ENCODE measurements at regions not wholly inside any gene's neighbourhood (a gene's known extent, or its start where the extent isn't known, plus 50 kb on each side); places are given as distances from the start of the nearest gene placed in this dataset.

DNA sequence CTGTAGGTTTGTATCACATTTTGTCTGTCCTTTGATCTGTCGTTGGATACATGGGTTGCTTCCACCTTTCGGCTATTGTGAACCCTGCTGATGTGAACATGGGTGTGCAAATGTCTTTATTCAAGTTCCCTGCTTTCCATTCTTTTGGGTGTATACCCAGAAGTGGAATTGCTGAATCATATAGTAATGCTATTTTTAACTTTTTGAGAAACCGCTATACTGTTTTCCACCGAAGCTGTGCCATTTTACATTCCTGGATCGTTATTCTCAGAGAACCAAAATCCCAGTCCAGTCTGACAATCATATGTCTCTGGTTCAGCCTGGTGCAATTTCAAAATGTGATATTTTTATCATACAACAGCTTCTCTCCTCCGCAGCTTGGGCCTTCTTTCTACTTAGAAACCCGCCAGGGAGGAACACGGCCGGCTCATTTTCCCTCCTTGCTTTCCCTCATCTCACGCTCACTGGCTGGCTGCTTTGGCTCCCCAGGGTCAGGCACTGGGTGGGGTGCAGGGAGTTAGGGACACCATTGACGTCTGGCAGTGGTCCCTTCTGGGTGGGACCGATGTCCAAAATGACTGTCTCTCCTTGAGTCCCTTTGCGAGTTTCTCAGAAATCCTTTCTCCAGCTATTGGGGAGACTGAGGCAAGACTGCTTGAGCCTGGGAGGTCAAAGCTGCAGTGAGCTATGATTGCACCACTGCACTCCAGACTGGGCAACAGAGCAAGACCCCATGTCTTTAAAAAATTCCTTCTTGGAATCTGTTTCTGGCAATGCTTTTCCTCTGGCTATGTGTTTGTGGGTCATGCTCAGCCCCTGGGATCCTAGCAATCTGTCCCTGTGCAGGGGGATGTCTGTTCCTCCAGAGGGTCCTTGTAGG is 73.5 kb upstream of the AKT3 start:
- 71 to 99% (median 89%) methylated on average over 1 to 13 of the region's 13 CpGs for WGBS, 10 experiments
- Histone ChIP-seq H3K4me1 (replicated peaks in 1 of 2) (peaks cover 7 to 14% of the 10 kb centered on the region in 2 donors), H3K4me3 (no peak overlapping the region), H3K27ac (no peak overlapping the region)
- no peak for ATAC-seq (replicated peaks in 6 of 8)
- in situ Hi-C loops (cut with MboI; ENCODE audit: low pct_unique_long_range_greater_than_20kb in 2 of 9, low sequenced_read_pairs in 9 of 9, unreplicated experiment in 9 of 9): no loop called here

DNA sequence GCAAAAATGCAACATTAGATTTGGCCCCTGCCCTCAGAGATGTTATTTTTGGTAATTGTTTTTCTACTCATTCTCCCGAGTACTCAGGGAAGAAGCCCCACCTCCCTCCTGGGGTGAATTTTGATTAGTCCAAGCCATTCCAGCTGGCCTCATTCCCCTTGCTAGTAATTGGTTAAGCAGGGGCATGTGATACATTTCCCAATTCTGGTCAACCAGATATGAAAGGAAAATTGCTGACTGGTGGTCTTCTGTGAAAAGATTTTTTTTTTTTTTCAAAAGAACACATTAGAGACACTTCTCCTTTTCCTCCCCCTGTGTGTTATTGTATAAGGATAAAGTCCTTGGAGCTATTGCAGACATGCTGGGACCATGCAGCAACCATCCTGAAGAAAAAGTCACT is 71.1 kb upstream of the AKT3 start:
- 0 to 50% (median 20%) methylated on average over 1 of the region's 1 CpG; no CpG with 5 or more reads in 2 of the 10 experiments for WGBS, 10 experiments
- in situ Hi-C loops (cut with MboI; ENCODE audit: low pct_unique_long_range_greater_than_20kb in 2 of 9, low sequenced_read_pairs in 9 of 9, unreplicated experiment in 9 of 9): no loop called here
- no peak overlapping the region for H3K4me3 ChIP-seq
- ATAC-seq (replicated peaks in 6 of 8): no peak
- H3K4me1 ChIP-seq (replicated peaks in 1 of 2): peaks cover 0 to 6% of the 10 kb centered on the region in 2 donors
- no peak overlapping the region for H3K27ac ChIP-seq

DNA sequence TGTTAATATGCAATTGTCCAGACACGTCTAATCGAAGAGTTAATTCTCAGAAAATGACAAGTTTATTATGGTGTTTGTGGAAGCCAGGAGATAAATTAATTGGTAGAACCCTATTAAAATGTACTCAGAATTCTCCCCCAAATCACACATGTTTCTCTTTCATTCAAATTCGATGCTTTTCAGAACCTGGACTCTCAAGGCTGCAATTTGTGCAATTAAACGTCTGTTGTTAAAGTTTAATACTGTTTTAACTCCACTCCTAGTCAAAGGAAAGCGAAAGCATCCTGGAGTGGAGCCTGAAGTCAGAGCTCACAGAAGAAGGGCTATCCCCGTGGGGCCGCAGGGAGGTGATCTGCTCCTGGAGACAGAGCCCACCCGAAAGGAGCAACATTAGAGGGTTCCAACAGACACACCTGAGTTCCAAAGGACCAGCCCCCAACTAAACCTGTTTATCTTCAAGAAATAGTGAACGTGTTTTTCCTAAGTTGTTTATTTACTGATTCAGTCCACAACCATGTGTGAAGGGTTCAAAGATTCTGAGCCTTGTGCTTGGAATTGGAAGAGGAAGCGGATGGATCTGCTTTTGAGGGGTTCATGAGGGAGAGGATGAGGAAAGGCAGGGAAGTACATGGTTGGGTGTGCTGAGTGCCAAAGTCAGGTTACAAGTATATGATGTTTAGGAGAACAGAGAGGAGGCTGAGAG is 68.0 kb upstream of the AKT3 start:
- in situ Hi-C loops (cut with MboI; ENCODE audit: low pct_unique_long_range_greater_than_20kb in 2 of 9, low sequenced_read_pairs in 9 of 9, unreplicated experiment in 9 of 9): no loop called here
- peak overlapping the region; percentile 26 to 41 (median 33) for H3K4me3 ChIP-seq
- peak in 3 of 8 experiments; percentile 37 to 58 (median 54) for ATAC-seq (replicated peaks in 6 of 8)
- H3K4me1 ChIP-seq (replicated peaks in 1 of 2): peaks cover 0 to 6% of the 10 kb centered on the region in 2 donors
- 6 to 73% (median 50%) methylated on average over 2 to 10 of the region's 10 CpGs; no CpG with 5 or more reads in 1 of the 10 experiments for WGBS, 10 experiments
- no peak overlapping the region for H3K27ac ChIP-seq

DNA sequence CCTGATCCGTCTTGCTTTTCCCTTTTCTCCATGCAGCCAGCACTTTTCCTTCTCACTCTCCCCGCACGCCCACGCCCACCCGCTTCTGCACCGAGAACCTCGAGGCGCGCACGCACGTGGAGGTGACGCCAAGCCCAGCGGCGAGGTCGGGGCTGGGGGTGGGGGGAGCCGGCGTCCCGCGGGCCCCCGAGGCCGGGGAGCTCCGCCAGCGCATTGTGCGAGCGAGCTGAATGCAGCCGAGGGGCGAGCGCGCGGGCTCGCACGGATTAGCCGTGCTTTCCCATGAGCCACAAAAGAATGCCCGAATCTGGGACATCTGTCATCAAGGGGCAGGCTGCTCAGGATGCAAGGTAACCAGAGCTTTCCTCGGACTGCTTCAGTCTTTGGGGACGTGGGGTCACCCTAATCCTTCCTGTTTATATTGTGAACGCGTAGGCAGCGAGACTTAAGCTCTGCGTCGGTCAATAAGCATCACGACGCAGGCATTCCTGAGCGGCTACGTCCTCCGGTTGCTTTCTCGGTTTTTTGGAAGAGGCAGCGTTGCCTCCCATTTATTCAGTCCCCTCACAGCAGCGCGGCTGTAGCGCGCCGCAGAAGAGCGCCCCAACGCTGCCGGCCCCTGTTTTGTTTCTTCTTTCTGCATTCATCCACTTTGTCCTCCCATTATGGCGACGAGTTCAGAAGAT is 67.3 kb upstream of the AKT3 start:
- H3K4me1 ChIP-seq (replicated peaks in 1 of 2): peaks cover 0 to 6% of the 10 kb centered on the region in 2 donors
- H3K27ac ChIP-seq: no peak overlapping the region
- WGBS, 10 experiments: 2 to 17% (median 5%) methylated on average over 3 to 50 of the region's 58 CpGs; no CpG with 5 or more reads in 4 of the 10 experiments
- H3K4me3 ChIP-seq: peak overlapping the region; percentile 26 to 41 (median 33)
- ATAC-seq (replicated peaks in 6 of 8): peak; percentile 87 to 94 (median 90)
- in situ Hi-C loops (cut with MboI; ENCODE audit: low pct_unique_long_range_greater_than_20kb in 2 of 9, low sequenced_read_pairs in 9 of 9, unreplicated experiment in 9 of 9): no loop called here

DNA sequence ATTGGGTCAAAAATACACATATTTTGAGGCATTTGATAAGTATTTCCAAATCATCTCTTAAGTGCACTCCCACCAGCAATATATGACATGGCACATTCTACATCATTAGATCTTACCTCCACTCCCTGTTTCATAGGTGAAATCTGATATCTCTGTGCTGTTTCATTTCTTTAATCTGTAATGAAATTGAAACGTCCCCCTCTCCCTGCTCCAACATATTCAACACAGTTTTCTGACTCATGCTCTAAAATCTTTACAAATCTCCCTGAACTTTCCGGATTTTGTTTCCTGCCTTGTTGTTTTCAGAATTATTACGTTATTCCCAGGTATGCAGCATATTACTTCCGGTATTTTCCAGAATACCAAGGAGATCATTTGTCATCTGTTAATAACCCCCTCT is 66.1 kb upstream of the AKT3 start:
- H3K4me3 ChIP-seq: no peak overlapping the region
- no peak for ATAC-seq (replicated peaks in 6 of 8)
- H3K4me1 ChIP-seq (replicated peaks in 1 of 2): peaks cover 0 to 6% of the 10 kb centered on the region in 2 donors
- no peak overlapping the region for H3K27ac ChIP-seq
- WGBS, 10 experiments: 0 to 94% (median 83%) methylated on average over 2 to 4 of the region's 4 CpGs
- in situ Hi-C loops (cut with MboI; ENCODE audit: low pct_unique_long_range_greater_than_20kb in 2 of 9, low sequenced_read_pairs in 9 of 9, unreplicated experiment in 9 of 9): no loop called here

DNA sequence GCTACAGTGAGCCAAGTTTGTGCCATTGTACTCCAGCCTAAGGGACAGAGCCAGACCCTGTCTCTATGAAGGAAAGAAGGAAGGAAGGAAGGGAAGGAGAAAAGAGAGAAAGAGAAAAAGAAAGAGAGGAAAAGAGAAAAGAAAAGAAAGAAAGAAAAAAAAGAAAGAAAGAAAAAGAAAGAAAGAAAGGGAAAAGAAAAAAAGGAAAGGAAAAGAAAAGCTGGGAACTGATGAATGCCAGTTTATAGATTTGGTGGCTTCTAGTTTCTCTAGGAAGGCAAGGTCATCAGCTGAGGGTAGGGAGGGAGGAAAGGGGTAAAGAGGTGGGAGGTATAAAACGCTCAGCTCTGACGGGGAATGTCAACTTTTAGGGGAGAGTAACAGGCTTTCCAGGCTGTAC is 62.3 kb upstream of the AKT3 start:
- Histone ChIP-seq H3K4me3 (no peak overlapping the region), H3K4me1 (replicated peaks in 1 of 2) (peaks cover 0 to 4% of the 10 kb centered on the region in 2 donors), H3K27ac (no peak overlapping the region)
- 43 to 94% (median 72%) methylated on average over 2 of the region's 2 CpGs; no CpG with 5 or more reads in 3 of the 10 experiments for WGBS, 10 experiments
- in situ Hi-C loops (cut with MboI; ENCODE audit: low pct_unique_long_range_greater_than_20kb in 2 of 9, low sequenced_read_pairs in 9 of 9, unreplicated experiment in 9 of 9): no loop called here
- ATAC-seq (replicated peaks in 6 of 8): no peak

DNA sequence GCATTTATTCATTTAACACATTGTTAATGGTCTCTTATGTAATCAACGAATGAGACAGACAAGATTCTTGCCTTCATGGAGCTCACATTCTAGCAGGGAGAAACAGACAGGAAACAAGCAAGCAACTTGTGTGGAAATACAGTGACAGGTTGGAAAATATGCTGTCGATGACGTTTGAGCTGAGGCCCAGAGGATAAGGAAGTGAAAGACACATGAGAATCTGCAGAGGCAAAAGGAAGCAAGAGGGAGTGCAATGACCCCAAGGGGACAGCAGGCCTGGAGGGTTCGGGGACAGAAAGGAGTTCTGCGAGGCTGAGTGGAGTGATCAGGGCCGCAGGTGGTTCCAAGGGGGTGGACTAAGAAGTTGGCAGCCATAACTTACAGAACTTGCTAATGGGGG is 60.6 kb upstream of the AKT3 start:
- in situ Hi-C loops (cut with MboI; ENCODE audit: low pct_unique_long_range_greater_than_20kb in 2 of 9, low sequenced_read_pairs in 9 of 9, unreplicated experiment in 9 of 9): no loop called here
- no peaks in the 10 kb centered on the region for H3K4me1 ChIP-seq (replicated peaks in 1 of 2)
- H3K27ac ChIP-seq: no peak overlapping the region
- no peak overlapping the region for H3K4me3 ChIP-seq
- WGBS, 10 experiments: 0 to 100% (median 94%) methylated on average over 1 to 6 of the region's 6 CpGs
- ATAC-seq (replicated peaks in 6 of 8): no peak

DNA sequence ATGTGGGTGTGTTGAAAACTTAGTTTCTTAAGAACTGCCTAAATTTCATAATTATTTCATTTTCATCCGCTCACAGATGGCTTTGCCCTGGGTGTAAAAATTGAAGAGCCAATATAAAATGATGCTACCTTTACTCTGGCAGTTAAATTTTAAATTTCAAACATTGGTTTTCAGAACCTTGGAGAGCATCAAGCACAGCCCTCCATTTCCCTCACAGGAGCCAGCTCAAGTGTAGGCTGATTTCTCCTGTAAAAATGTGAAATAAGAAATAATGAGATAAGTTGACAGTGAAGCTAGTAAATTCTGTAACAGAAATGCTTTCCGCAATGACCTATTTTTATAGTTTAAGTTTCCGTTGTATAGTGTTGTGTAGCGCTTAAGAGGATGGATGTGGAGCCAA is 53.9 kb upstream of the AKT3 start:
- no peak for ATAC-seq (replicated peaks in 6 of 8)

DNA sequence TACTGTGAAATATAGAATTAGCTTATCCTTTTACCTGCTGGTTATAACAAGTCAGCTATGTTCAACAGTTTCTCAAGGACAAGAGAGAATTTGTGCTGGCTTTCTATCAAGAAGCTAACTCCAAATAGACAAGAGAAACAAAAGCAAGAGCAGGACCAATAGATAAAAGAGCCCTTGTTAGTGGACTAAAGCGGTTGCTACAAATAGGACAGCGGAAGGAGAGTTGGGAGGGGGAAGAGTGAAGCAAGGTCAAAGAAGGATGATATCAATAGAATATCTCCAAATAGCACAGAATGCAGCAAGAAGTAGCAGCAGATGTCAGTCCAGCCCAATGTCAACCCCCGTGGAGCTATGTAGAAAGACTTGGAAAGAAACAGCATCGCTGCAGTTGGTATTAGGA is 53.0 kb upstream of the AKT3 start:
- in situ Hi-C loops (cut with MboI; ENCODE audit: low pct_unique_long_range_greater_than_20kb in 2 of 9, low sequenced_read_pairs in 9 of 9, unreplicated experiment in 9 of 9): no loop called here
- no peak overlapping the region for H3K27ac ChIP-seq
- 20 to 100% (median 64%) methylated on average over 1 to 4 of the region's 4 CpGs; no CpG with 5 or more reads in 2 of the 10 experiments for WGBS, 10 experiments

More for the DNA sequence above, 53.9 kb upstream of the AKT3 start:
- Histone ChIP-seq H3K27ac (no peak overlapping the region), H3K4me3 (no peak overlapping the region), H3K4me1 (replicated peaks in 1 of 2) (peaks cover 0 to 10% of the 10 kb centered on the region in 2 donors)
- WGBS, 10 experiments: 67 to 96% (median 82%) methylated on average over 1 to 4 of the region's 4 CpGs; no CpG with 5 or more reads in 2 of the 10 experiments
- in situ Hi-C loops (cut with MboI; ENCODE audit: low pct_unique_long_range_greater_than_20kb in 2 of 9, low sequenced_read_pairs in 9 of 9, unreplicated experiment in 9 of 9): no loop called here

DNA sequence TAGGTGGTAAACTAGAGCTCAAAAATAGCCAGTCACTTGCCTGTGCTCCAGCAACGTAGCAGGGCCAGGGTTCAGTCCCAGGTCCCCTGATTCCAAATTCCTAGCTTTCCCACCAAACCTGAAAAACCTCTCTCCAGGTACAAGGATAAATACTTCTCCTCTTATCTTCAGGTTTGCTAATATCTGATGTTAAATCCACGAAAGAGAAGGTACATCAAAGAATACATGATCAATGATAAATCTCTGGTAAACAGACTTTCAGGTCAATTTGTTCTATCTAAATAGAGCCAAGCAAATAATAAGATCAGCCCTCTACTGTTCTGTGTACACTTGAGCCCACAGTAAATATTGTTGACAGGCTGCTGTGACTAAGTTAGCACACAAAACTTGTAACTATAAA is 52.1 kb upstream of the AKT3 start:
- peaks cover 0 to 10% of the 10 kb centered on the region in 2 donors for H3K4me1 ChIP-seq (replicated peaks in 1 of 2)
- in situ Hi-C loops (cut with MboI; ENCODE audit: low pct_unique_long_range_greater_than_20kb in 2 of 9, low sequenced_read_pairs in 9 of 9, unreplicated experiment in 9 of 9): no loop called here
- ATAC-seq (replicated peaks in 6 of 8): peak in 1 of 8 experiments; percentile 50
- no peak overlapping the region for H3K4me3 ChIP-seq
- WGBS, 10 experiments: 0 to 89% (median 63%) methylated on average over 1 to 2 of the region's 2 CpGs
- no peak overlapping the region for H3K27ac ChIP-seq

More for the DNA sequence above, 53.0 kb upstream of the AKT3 start:
- peak in 1 of 8 experiments; percentile 26 for ATAC-seq (replicated peaks in 6 of 8)
- Histone ChIP-seq H3K4me3 (no peak overlapping the region), H3K4me1 (replicated peaks in 1 of 2) (peaks cover 0 to 10% of the 10 kb centered on the region in 2 donors)

All from motor neuron (in vitro differentiated cells).